ENCODE measurements at regions not wholly inside any gene's neighbourhood (a gene's known extent, or its start where the extent isn't known, plus 50 kb on each side); places are given as distances from the start of the nearest gene placed in this dataset.

GRCh38 chr5:20554001-20554400 lies 566.0 kb upstream of the CDH18 start:
- no peak for TF ChIP-seq POLR2A (IDR thresholded peaks at IDR 0.05)
- TF ChIP-seq, protein P1, sequence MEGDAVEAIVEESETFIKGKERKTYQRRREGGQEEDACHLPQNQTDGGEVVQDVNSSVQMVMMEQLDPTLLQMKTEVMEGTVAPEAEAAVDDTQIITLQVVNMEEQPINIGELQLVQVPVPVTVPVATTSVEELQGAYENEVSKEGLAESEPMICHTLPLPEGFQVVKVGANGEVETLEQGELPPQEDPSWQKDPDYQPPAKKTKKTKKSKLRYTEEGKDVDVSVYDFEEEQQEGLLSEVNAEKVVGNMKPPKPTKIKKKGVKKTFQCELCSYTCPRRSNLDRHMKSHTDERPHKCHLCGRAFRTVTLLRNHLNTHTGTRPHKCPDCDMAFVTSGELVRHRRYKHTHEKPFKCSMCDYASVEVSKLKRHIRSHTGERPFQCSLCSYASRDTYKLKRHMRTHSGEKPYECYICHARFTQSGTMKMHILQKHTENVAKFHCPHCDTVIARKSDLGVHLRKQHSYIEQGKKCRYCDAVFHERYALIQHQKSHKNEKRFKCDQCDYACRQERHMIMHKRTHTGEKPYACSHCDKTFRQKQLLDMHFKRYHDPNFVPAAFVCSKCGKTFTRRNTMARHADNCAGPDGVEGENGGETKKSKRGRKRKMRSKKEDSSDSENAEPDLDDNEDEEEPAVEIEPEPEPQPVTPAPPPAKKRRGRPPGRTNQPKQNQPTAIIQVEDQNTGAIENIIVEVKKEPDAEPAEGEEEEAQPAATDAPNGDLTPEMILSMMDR (IDR thresholded peaks at IDR 0.05): no peak

All from testis (tissue), 2 donors.